GM23338 (cell line): ENCODE measurements at regions not wholly inside any gene's neighbourhood (a gene's known extent, or its start where the extent isn't known, plus 50 kb on each side); places are given as distances from the start of the nearest gene placed in this dataset.

ENCODE experiments used
- ATAC-seq: fragments of 200-7000 bp; cut with Tn5 transposase; 3 replicates; pipeline ENCODE4 v1.9.1; 2020
- DNase-seq: peaks from one replicate; pipeline ENCODE4 v3.0.0-alpha.2; 2015; ENCODE audit warnings: low spot score
- H2AFZ ChIP-seq: fragments of 200-600 bp; sonication (generic); 2 replicates; pipeline ENCODE4 v1.8.0; 2016; ENCODE audit warnings: antibody characterized with exemption, mild to moderate bottlenecking, moderate library complexity
- H3F3A ChIP-seq: fragments of 200-600 bp; sonication (generic); replicated peaks from 2 replicates; pipeline ENCODE4 v1.8.0; 2017; ENCODE audit warnings: antibody characterized with exemption, mixed run types, low read depth
- H3K27ac ChIP-seq: fragments of 200-600 bp; sonication (generic); 2 replicates; pipeline ENCODE4 v1.6.1; 2016; ENCODE audit warnings: low read depth
- H3K27me3 ChIP-seq: fragments of 200-600 bp; sonication (generic); 2 replicates; pipeline ENCODE4 v1.8.0; 2016; ENCODE audit warnings: mild to moderate bottlenecking, mixed run types, moderate library complexity; ENCODE audit not compliant: insufficient read depth
- H3K36me3 ChIP-seq: fragments of 200-600 bp; sonication (generic); 2 replicates; pipeline ENCODE4 v1.8.0; 2016; ENCODE audit warnings: mild to moderate bottlenecking; ENCODE audit not compliant: insufficient read depth
- H3K4me1 ChIP-seq: fragments of 200-600 bp; sonication (generic); 2 replicates; pipeline ENCODE4 v1.8.0; 2016; ENCODE audit warnings: mild to moderate bottlenecking, moderate library complexity; ENCODE audit not compliant: insufficient read depth
- H3K4me2 ChIP-seq: fragments of 200-600 bp; sonication (generic); 2 replicates; pipeline ENCODE4 v1.7.1; 2017; ENCODE audit warnings: mixed run types
- H3K4me3 ChIP-seq: fragments of 200-600 bp; sonication (generic); 2 replicates; pipeline ENCODE4 v1.6.1; 2016; ENCODE audit warnings: mixed run types
- H3K79me2 ChIP-seq: fragments of 200-600 bp; sonication (generic); replicated peaks from 2 replicates; pipeline ENCODE4 v1.8.0; 2017; ENCODE audit warnings: mild to moderate bottlenecking; ENCODE audit not compliant: insufficient read depth
- H3K9me2 ChIP-seq: fragments of 200-600 bp; sonication (generic); 2 replicates; pipeline ENCODE4 v1.8.0; 2017; ENCODE audit not compliant: insufficient read depth
- H4K20me1 ChIP-seq: fragments of 200-600 bp; sonication (generic); replicated peaks from 2 replicates; pipeline ENCODE4 v1.8.0; 2017; ENCODE audit warnings: mild to moderate bottlenecking; ENCODE audit not compliant: insufficient read depth
- H3K27ac Mint-ChIP-seq: 2 replicates; pipeline ENCODE4 v1.8.0; 2020; ENCODE audit warnings: inconsistent platforms, mild to moderate bottlenecking, moderate library complexity, mixed read lengths
- H3K27me3 Mint-ChIP-seq: 3 replicates; pipeline ENCODE4 v1.8.0; 2022; ENCODE audit warnings: low read depth, mild to moderate bottlenecking, moderate library complexity, mixed read lengths, inconsistent platforms; ENCODE audit not compliant: insufficient read depth, poor library complexity
- H3K36me3 Mint-ChIP-seq: 3 replicates; pipeline ENCODE4 v1.8.0; 2021; ENCODE audit warnings: low read depth, mild to moderate bottlenecking, inconsistent platforms, moderate library complexity, mixed read lengths
- H3K4me1 Mint-ChIP-seq: 3 replicates; pipeline ENCODE4 v1.8.0; 2020; ENCODE audit warnings: mild to moderate bottlenecking, inconsistent platforms, mixed read lengths
- H3K4me3 Mint-ChIP-seq: 3 replicates; pipeline ENCODE4 v1.8.0; 2021; ENCODE audit warnings: moderate library complexity, mild to moderate bottlenecking, inconsistent platforms, mixed read lengths
- H3K9me3 Mint-ChIP-seq: 3 replicates; pipeline ENCODE4 v1.8.0; 2020; ENCODE audit warnings: moderate library complexity, mild to moderate bottlenecking, inconsistent platforms, mixed read lengths
- CREB1 ChIP-seq: fragments of 250-450 bp; sonication (Bioruptor Pico); IDR thresholded peaks from 2 replicates; pipeline ENCODE4 v1.5.0; 2020; ENCODE audit warnings: low read depth, mild to moderate bottlenecking, moderate library complexity
- ETS1 ChIP-seq: IDR thresholded peaks from 2 replicates; pipeline ENCODE4 v1.6.1; 2016; ENCODE audit warnings: antibody characterized with exemption
- EZH2phosphoT487 ChIP-seq: fragments of 200-600 bp; sonication (generic); IDR thresholded peaks from one replicate; pipeline ENCODE4 v1.8.1; 2018; ENCODE audit warnings: antibody characterized with exemption; ENCODE audit not compliant: unreplicated experiment
- POLR2AphosphoS5 ChIP-seq: IDR thresholded peaks from 2 replicates; pipeline ENCODE4 v1.6.1; 2016; ENCODE audit warnings: antibody characterized with exemption, low read depth
- ZNF114 ChIP-seq: fragments of 250-450 bp; sonication (Bioruptor Pico); IDR thresholded peaks from 2 replicates; pipeline ENCODE4 v1.5.0; 2020; ENCODE audit warnings: mild to moderate bottlenecking, moderate library complexity
- ZNF462 ChIP-seq: fragments of 250-450 bp; sonication (Bioruptor Pico); IDR thresholded peaks from 2 replicates; pipeline ENCODE4 v1.5.0; 2020; ENCODE audit warnings: mild to moderate bottlenecking, moderate library complexity
- TF ChIP-seq, protein P1 (sequence below): IDR thresholded peaks from one replicate; pipeline ENCODE4 v1.6.1; 2018; ENCODE audit warnings: antibody characterized with exemption; ENCODE audit not compliant: unreplicated experiment

DNA sequence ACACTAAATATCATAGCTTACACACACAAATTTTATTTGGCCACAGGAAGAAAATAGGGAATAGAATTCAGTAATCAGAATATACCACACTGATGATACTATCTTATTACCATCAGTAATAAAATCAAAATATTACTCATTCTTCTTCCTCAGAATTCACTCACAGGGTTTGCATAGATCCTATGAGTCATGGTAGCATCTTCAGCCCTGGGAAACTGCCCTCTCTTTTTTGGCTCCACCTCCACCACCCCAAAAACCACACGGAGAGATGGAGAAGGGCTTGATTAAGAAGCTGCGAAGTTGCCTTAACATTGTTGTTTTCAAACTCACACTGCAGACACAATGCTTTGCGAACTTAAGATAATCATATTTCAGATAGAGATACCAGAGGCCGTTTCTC lies 154.1 kb upstream of the AHR start (continued):
- no peak for TF ChIP-seq ZNF462
- TF ChIP-seq EZH2phosphoT487 = no peak
- no peak for TF ChIP-seq POLR2AphosphoS5
- TF ChIP-seq, protein P1, sequence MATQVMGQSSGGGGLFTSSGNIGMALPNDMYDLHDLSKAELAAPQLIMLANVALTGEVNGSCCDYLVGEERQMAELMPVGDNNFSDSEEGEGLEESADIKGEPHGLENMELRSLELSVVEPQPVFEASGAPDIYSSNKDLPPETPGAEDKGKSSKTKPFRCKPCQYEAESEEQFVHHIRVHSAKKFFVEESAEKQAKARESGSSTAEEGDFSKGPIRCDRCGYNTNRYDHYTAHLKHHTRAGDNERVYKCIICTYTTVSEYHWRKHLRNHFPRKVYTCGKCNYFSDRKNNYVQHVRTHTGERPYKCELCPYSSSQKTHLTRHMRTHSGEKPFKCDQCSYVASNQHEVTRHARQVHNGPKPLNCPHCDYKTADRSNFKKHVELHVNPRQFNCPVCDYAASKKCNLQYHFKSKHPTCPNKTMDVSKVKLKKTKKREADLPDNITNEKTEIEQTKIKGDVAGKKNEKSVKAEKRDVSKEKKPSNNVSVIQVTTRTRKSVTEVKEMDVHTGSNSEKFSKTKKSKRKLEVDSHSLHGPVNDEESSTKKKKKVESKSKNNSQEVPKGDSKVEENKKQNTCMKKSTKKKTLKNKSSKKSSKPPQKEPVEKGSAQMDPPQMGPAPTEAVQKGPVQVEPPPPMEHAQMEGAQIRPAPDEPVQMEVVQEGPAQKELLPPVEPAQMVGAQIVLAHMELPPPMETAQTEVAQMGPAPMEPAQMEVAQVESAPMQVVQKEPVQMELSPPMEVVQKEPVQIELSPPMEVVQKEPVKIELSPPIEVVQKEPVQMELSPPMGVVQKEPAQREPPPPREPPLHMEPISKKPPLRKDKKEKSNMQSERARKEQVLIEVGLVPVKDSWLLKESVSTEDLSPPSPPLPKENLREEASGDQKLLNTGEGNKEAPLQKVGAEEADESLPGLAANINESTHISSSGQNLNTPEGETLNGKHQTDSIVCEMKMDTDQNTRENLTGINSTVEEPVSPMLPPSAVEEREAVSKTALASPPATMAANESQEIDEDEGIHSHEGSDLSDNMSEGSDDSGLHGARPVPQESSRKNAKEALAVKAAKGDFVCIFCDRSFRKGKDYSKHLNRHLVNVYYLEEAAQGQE = no peak
- no peak for TF ChIP-seq CREB1 (CRISPR knock-in tag)

- Histone ChIP-seq H3K4me2 (no peak overlapping the region), H3K79me2 (no peaks in the 10 kb centered on the region), H3F3A (no peaks in the 10 kb centered on the region), H3K36me3 (no peaks in the 10 kb centered on the region), H3K27me3 (no peaks in the 10 kb centered on the region), H3K27ac (no peak overlapping the region), H3K4me3 (no peak overlapping the region), H3K9me2 (0 out of 2 replicates have a peak, but pooled peaks cover 7% of the 10 kb centered on the region), H2AFZ (no peak overlapping the region; the same call in 1 of the 2 replicates), H4K20me1 (no peaks in the 10 kb centered on the region), H3K4me1 (no peaks in the 10 kb centered on the region)
- H3K36me3 Mint-ChIP-seq = no peaks in the 10 kb centered on the region
- H3K27ac Mint-ChIP-seq = no peak overlapping the region
- ATAC-seq = no peak
- no peaks in the 10 kb centered on the region for H3K27me3 Mint-ChIP-seq
- H3K9me3 Mint-ChIP-seq = no peaks in the 10 kb centered on the region
- DNase-seq = no peak
- no peaks in the 10 kb centered on the region for H3K4me1 Mint-ChIP-seq
- no peak overlapping the region for H3K4me3 Mint-ChIP-seq
- TF ChIP-seq POLR2AphosphoS5 = no peak
- TF ChIP-seq, protein P1 = no peak
- TF ChIP-seq ETS1 = no peak
- TF ChIP-seq ZNF114 (CRISPR knock-in tag) = no peak
These were observed 151.8 kb upstream of the AHR start for GRCh38 chr7:17146621-17147020.
